Sigmoid colon (tissue), 6 donors: ENCODE measurements at regions not wholly inside any gene's neighbourhood (a gene's known extent, or its start where the extent isn't known, plus 50 kb on each side); places are given as distances from the start of the nearest gene placed in this dataset.
"Not testable (repeated sequence)": the region's sequence is repeated elsewhere in the genome, so short reads cannot be mapped to it uniquely, and the experiment has no call there.

ENCODE experiments used
- DNase-seq: peaks from one replicate; pipeline ENCODE4 v3.0.0-alpha.2; 2019
- H3K27ac ChIP-seq, 4 donors: fragments of 200-600 bp; sonication (generic); one replicate each; pipeline ENCODE4 v1.5.1; 2016 to 2019; ENCODE audit warnings: mild to moderate bottlenecking in 1 of 4
- H3K27me3 ChIP-seq, 3 donors: fragments of 200-600 bp; sonication (generic); one replicate each; pipeline ENCODE4 v1.5.1; 2019; ENCODE audit warnings: mild to moderate bottlenecking in 1 of 3
- H3K36me3 ChIP-seq, 4 donors: fragments of 200-600 bp; sonication (generic); one replicate each; pipeline ENCODE4 v1.5.1; 2016 to 2019
- H3K4me1 ChIP-seq, 4 donors: fragments of 200-600 bp; sonication (generic); one replicate each; pipeline ENCODE4 v1.5.1; 2017 to 2019
- H3K4me3 ChIP-seq, 4 donors: fragments of 200-600 bp; sonication (generic); one replicate each; pipeline ENCODE4 v1.5.1; 2017 to 2019; ENCODE audit warnings: mild to moderate bottlenecking in 2 of 4, moderate library complexity in 1 of 4
- H3K9me3 ChIP-seq, 4 donors: fragments of 200-600 bp in 3 of 4; sonication (generic) in 3 of 4; one replicate each; pipeline versions ENCODE4 v1.5.1 to v1.6.1; 2013 to 2019
- EP300 ChIP-seq, 4 donors: sonication (generic); formaldehyde crosslinking; IDR thresholded peaks; one replicate each; pipeline ENCODE4 v1.6.1; 2017; ENCODE audit warnings: antibody characterized with exemption in 4 of 4
- POLR2A ChIP-seq, 2 donors: fragments of 450-650 bp; IDR thresholded peaks; one replicate each; pipeline ENCODE4 v1.6.1; 2016; ENCODE audit warnings: antibody characterized with exemption in 2 of 2, mild to moderate bottlenecking in 2 of 2, moderate library complexity in 2 of 2
- POLR2AphosphoS5 ChIP-seq, 4 donors: sonication (generic); formaldehyde crosslinking; IDR thresholded peaks; one replicate each; pipeline ENCODE4 v1.6.1; 2017; ENCODE audit warnings: antibody characterized with exemption in 4 of 4
- WGBS, 2 donors: extraction: QIAGEN DNeasy Blood & Tissue Kit; methylation state at CpG; one replicate each; pipeline ENCODE4 v1.1.7; 2013; 5-methylcytosine and 5-hydroxymethylcytosine counted together
- intact Hi-C: fragments of 100-400 bp; cut with DNase I; formaldehyde crosslinking; loops from one replicate; pipeline ENCODE4 v1.15.1; 2023
- TF ChIP-seq, protein P1 (sequence below), 4 experiments: fragments of 450-650 bp in 3 of 4; fragments of 200-600 bp in 1 of 4; IDR thresholded peaks; one replicate each; pipeline ENCODE4 v1.5.1; 2016 to 2019; ENCODE audit warnings: antibody characterized with exemption in 4 of 4, mild to moderate bottlenecking in 3 of 4, moderate library complexity in 2 of 4
- donor health status: healthy with polysubstance abuse.
- donor health status: healthy.

DNA sequence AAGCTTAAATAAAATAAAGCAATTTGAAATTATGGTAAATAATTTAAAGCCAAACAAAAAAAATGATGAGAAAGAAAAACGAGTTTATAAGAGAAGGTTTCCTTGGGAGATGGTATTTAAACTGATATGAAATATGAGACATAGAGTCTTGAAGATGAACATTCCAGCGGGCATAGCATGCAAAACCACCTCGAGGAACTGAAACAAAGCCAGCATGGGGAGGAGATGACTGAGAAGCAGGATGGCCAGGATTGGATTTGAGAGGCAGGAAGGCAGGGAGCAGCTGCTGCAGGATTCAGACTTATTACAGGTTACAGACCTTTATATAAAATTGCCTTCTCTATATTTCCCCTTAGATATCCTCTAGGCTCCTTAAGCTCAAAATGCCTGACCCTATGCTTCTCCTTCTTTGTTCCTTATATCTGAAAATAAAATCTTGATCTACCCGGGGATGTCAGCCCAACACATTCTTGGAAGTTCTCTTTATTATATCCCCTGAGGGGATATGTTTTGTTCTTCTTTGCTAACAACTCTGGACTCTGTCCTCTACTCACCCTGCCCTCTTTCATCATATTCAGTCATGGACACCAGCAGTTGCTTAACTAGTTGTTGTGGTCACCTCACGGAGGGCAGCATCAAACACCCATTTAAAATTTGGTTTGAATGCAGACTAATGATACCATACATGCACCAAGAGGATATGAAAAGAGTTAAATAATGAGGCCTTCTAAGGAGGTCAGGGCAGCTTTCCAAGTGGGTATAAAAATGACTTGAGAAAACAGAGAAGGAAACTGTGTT, 719.1 kb upstream of the B3GALT2 start:
- H3K9me3 ChIP-seq: no peaks in the 10 kb centered on the region
- no peak for DNase-seq
- 78 to 81% methylated on average over 5 of the region's 5 CpGs for WGBS, 2 donors
- H3K4me1 ChIP-seq: no peaks in the 10 kb centered on the region
- no peak overlapping the region for H3K4me3 ChIP-seq
- no peak for TF ChIP-seq POLR2AphosphoS5 (IDR thresholded peaks at IDR 0.05)
- no peak for TF ChIP-seq EP300 (IDR thresholded peaks at IDR 0.05)
- TF ChIP-seq, protein P1, sequence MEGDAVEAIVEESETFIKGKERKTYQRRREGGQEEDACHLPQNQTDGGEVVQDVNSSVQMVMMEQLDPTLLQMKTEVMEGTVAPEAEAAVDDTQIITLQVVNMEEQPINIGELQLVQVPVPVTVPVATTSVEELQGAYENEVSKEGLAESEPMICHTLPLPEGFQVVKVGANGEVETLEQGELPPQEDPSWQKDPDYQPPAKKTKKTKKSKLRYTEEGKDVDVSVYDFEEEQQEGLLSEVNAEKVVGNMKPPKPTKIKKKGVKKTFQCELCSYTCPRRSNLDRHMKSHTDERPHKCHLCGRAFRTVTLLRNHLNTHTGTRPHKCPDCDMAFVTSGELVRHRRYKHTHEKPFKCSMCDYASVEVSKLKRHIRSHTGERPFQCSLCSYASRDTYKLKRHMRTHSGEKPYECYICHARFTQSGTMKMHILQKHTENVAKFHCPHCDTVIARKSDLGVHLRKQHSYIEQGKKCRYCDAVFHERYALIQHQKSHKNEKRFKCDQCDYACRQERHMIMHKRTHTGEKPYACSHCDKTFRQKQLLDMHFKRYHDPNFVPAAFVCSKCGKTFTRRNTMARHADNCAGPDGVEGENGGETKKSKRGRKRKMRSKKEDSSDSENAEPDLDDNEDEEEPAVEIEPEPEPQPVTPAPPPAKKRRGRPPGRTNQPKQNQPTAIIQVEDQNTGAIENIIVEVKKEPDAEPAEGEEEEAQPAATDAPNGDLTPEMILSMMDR (IDR thresholded peaks at IDR 0.05): no peak
- no peak for TF ChIP-seq POLR2A (IDR thresholded peaks at IDR 0.05)
- intact Hi-C loops: no loop called here
- H3K27me3 ChIP-seq: no peaks in the 10 kb centered on the region
- no peak overlapping the region for H3K27ac ChIP-seq
- H3K36me3 ChIP-seq: no peaks in the 10 kb centered on the region

GRCh38 chr1:193891788-193892187, 705.4 kb upstream of the B3GALT2 start:
- no peaks in the 10 kb centered on the region for H3K36me3 ChIP-seq
- WGBS, 2 donors: 87 to 93% methylated on average over 2 of the region's 2 CpGs
- TF ChIP-seq, protein P1 (IDR thresholded peaks at IDR 0.05): no peak
- TF ChIP-seq EP300 (IDR thresholded peaks at IDR 0.05): no peak
- no peak for TF ChIP-seq POLR2A (IDR thresholded peaks at IDR 0.05)
- no peak for TF ChIP-seq POLR2AphosphoS5 (IDR thresholded peaks at IDR 0.05)
- intact Hi-C loops: no loop called here
- no peaks in the 10 kb centered on the region for H3K27me3 ChIP-seq
- H3K9me3 ChIP-seq: no peaks in the 10 kb centered on the region
- H3K4me1 ChIP-seq: no peaks in the 10 kb centered on the region
- H3K27ac ChIP-seq: no peak overlapping the region
- no peak overlapping the region for H3K4me3 ChIP-seq
- no peak for DNase-seq

DNA sequence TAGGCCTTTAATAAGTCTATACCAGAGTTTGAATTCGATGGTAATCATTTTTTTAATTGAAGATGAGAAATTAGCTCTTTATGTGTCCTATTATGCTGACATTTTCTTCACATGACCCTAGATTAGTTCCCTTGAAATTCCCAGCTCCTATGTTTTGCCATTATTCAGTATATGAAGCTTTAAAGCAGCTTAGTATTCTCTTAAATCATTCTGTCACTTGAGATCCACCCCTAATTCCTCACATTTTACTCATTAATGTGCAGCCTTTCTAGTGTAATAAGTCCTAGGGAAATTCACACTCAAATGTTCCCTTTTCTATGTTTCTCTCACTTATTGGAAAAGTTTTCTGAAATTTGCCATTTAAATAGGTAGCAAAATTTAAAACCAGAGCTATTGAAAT, 704.5 kb upstream of the B3GALT2 start:
- no peak for DNase-seq
- Histone ChIP-seq H3K27me3 (no peaks in the 10 kb centered on the region), H3K9me3 (no peaks in the 10 kb centered on the region), H3K4me1 (no peaks in the 10 kb centered on the region), H3K36me3 (no peaks in the 10 kb centered on the region), H3K27ac (no peak overlapping the region), H3K4me3 (no peak overlapping the region)
- intact Hi-C loops: no loop called here
- TF ChIP-seq, protein P1 (IDR thresholded peaks at IDR 0.05): no peak
- TF ChIP-seq POLR2AphosphoS5 (IDR thresholded peaks at IDR 0.05) (no peak), EP300 (IDR thresholded peaks at IDR 0.05) (no peak), POLR2A (IDR thresholded peaks at IDR 0.05) (no peak)
- 82 to 91% methylated on average over 1 of the region's 1 CpG for WGBS, 2 donors

GRCh38 chr1:193884848-193885558, 698.6 kb upstream of the B3GALT2 start:
- H3K27me3 ChIP-seq: no peaks in the 10 kb centered on the region
- no peaks in the 10 kb centered on the region for H3K36me3 ChIP-seq
- WGBS, 2 donors: 95 to 97% methylated on average over 11 of the region's 11 CpGs
- no peak for DNase-seq
- no peaks in the 10 kb centered on the region for H3K9me3 ChIP-seq
- no peak for TF ChIP-seq EP300 (IDR thresholded peaks at IDR 0.05)
- TF ChIP-seq POLR2AphosphoS5 (IDR thresholded peaks at IDR 0.05): no peak
- TF ChIP-seq, protein P1 (IDR thresholded peaks at IDR 0.05): no peak
- TF ChIP-seq POLR2A (IDR thresholded peaks at IDR 0.05): no peak
- no peak overlapping the region for H3K27ac ChIP-seq
- H3K4me3 ChIP-seq: no peak overlapping the region
- intact Hi-C loops: no loop called here
- H3K4me1 ChIP-seq: no peaks in the 10 kb centered on the region

DNA sequence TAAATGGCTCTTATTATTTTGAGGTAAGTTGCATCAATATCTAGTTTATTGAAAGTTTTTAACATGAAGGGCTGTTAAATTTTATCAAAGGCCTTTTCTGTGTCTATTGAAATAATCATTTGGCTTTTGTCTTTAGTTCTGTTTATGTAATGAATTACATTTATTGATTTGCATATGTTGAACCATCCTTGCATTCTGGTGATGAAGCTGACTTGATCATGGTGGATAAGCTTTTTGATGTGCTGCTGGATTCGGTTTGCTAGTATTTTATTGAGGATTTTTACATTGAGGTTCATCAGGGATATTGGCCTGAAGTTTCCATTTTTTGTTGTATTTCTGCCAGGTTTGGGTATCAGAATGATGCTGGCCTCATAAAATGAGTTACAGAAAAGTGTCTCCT, 691.5 kb upstream of the B3GALT2 start:
- intact Hi-C loops, H3K27me3 ChIP-seq: not testable (repeated sequence)

More for the DNA sequence above, 691.5 kb upstream of the B3GALT2 start:
- not testable (repeated sequence) for H3K4me1 ChIP-seq, DNase-seq, H3K4me3 ChIP-seq, H3K36me3 ChIP-seq, H3K27ac ChIP-seq, H3K9me3 ChIP-seq
- 87 to 93% methylated on average over 1 of the region's 1 CpG for WGBS, 2 donors
